Smooth muscle cell (in vitro differentiated cells): ENCODE measurements at regions not wholly inside any gene's neighbourhood (a gene's known extent, or its start where the extent isn't known, plus 50 kb on each side); places are given as distances from the start of the nearest gene placed in this dataset.

Experiments
- DNase-seq: peaks from one replicate; lab custom pipeline; 2025; ENCODE audit not compliant: unreplicated experiment; lab: John Stamatoyannopoulos, UW
- H2AFZ ChIP-seq: fragments of 200-600 bp; sonication (generic); 2 replicates; pipeline ENCODE4 v1.6.0; 2016; ENCODE audit warnings: antibody characterized with exemption, low read depth, mild to moderate bottlenecking
- H3F3A ChIP-seq: fragments of 200-600 bp; sonication (generic); 2 replicates; pipeline ENCODE4 v1.6.0; 2017; ENCODE audit warnings: antibody characterized with exemption, low read depth
- H3K27ac ChIP-seq: fragments of 200-600 bp; sonication (generic); 2 replicates; pipeline ENCODE4 v1.5.1; 2016; ENCODE audit warnings: low read depth, mild to moderate bottlenecking
- H3K27me3 ChIP-seq: fragments of 200-600 bp; sonication (generic); 2 replicates; pipeline ENCODE4 v1.6.1; 2016; ENCODE audit warnings: low read depth, mild to moderate bottlenecking
- H3K36me3 ChIP-seq: fragments of 200-600 bp; sonication (generic); 2 replicates; pipeline ENCODE4 v1.5.1; 2016; ENCODE audit warnings: low read depth
- H3K4me1 ChIP-seq: fragments of 200-600 bp; sonication (generic); 2 replicates; pipeline ENCODE4 v1.5.1; 2016; ENCODE audit warnings: low read depth
- H3K4me2 ChIP-seq: fragments of 200-600 bp; sonication (generic); 2 replicates; pipeline ENCODE4 v1.6.0; 2016; ENCODE audit warnings: mild to moderate bottlenecking
- H3K4me3 ChIP-seq: fragments of 200-600 bp; sonication (generic); 2 replicates; pipeline ENCODE4 v1.5.1; 2016; ENCODE audit warnings: mild to moderate bottlenecking
- H3K79me2 ChIP-seq: fragments of 200-600 bp; sonication (generic); 2 replicates; pipeline ENCODE4 v1.6.0; 2016; ENCODE audit warnings: low read depth, mild to moderate bottlenecking
- H3K9ac ChIP-seq: fragments of 200-600 bp; sonication (generic); 2 replicates; pipeline ENCODE4 v1.6.0; 2016; ENCODE audit warnings: low read depth
- H3K9me3 ChIP-seq: fragments of 200-600 bp; sonication (generic); replicated peaks from 2 replicates; pipeline ENCODE4 v1.5.1; 2016; ENCODE audit warnings: low read depth
- H4K20me1 ChIP-seq: fragments of 200-600 bp; sonication (generic); 2 replicates; pipeline ENCODE4 v1.6.0; 2016; ENCODE audit warnings: low read depth
- CTCF ChIP-seq: fragments of 200-600 bp; sonication (generic); IDR thresholded peaks from 2 replicates; pipeline ENCODE4 v1.5.1; 2017; ENCODE audit warnings: borderline replicate concordance, mild to moderate bottlenecking, antibody characterized with exemption; ENCODE audit not compliant: insufficient read depth, poor library complexity, severe bottlenecking
- WGBS: methylation state at CpG from one replicate; pipeline ENCODE4 v1.1.7; 2016; ENCODE audit warnings: low lambda C conversion rate; 5-methylcytosine and 5-hydroxymethylcytosine counted together

GRCh38 chr1:78291872-78292271, 198.9 kb upstream of the PTGFR start:
- Histone ChIP-seq H3K4me2 (no peak overlapping the region), H2AFZ (no peak overlapping the region), H3F3A (no peaks in the 10 kb centered on the region), H3K27ac (no peak overlapping the region), H3K9ac (no peak overlapping the region), H3K79me2 (no peaks in the 10 kb centered on the region), H3K27me3 (no peaks in the 10 kb centered on the region), H4K20me1 (no peaks in the 10 kb centered on the region), H3K9me3 (no peaks in the 10 kb centered on the region), H3K4me3 (no peak overlapping the region), H3K4me1 (no peaks in the 10 kb centered on the region), H3K36me3 (no peaks in the 10 kb centered on the region)
- DNase-seq, result no peak
- TF ChIP-seq CTCF, result no peak

GRCh38 chr1:78292361-78292760, 198.4 kb upstream of the PTGFR start:
- H3K79me2 ChIP-seq, result no peaks in the 10 kb centered on the region
- H3K9me3 ChIP-seq, result no peaks in the 10 kb centered on the region
- no peak overlapping the region for H3K9ac ChIP-seq
- H3F3A ChIP-seq, result no peaks in the 10 kb centered on the region
- no peaks in the 10 kb centered on the region for H3K36me3 ChIP-seq
- no peaks in the 10 kb centered on the region for H3K4me1 ChIP-seq
- H3K4me3 ChIP-seq, result no peak overlapping the region
- H3K4me2 ChIP-seq, result no peak overlapping the region
- H3K27me3 ChIP-seq, result no peaks in the 10 kb centered on the region
- no peak overlapping the region for H3K27ac ChIP-seq
- WGBS, result 72% methylated on average over 3 of the region's 3 CpGs
- no peak overlapping the region for H2AFZ ChIP-seq
- TF ChIP-seq CTCF, result no peak
- no peak for DNase-seq
- no peaks in the 10 kb centered on the region for H4K20me1 ChIP-seq

GRCh38 chr1:78297836-78298235, 192.9 kb upstream of the PTGFR start:
- Histone ChIP-seq H3K9ac (no peak overlapping the region), H2AFZ (no peak overlapping the region), H3K9me3 (no peaks in the 10 kb centered on the region), H3K4me1 (no peaks in the 10 kb centered on the region), H3K27me3 (no peaks in the 10 kb centered on the region), H3K27ac (no peak overlapping the region), H3F3A (no peaks in the 10 kb centered on the region), H3K4me2 (no peak overlapping the region), H4K20me1 (no peaks in the 10 kb centered on the region), H3K79me2 (no peaks in the 10 kb centered on the region), H3K4me3 (no peak overlapping the region), H3K36me3 (no peaks in the 10 kb centered on the region)
- no peak for TF ChIP-seq CTCF
- DNase-seq, result no peak
- 93% methylated on average over 4 of the region's 4 CpGs for WGBS

GRCh38 chr1:78298349-78298748, 192.4 kb upstream of the PTGFR start:
- no peak for DNase-seq
- H2AFZ ChIP-seq, result no peak overlapping the region
- TF ChIP-seq CTCF, result no peak
- no peaks in the 10 kb centered on the region for H4K20me1 ChIP-seq
- no peak overlapping the region for H3K9ac ChIP-seq
- no peaks in the 10 kb centered on the region for H3K4me1 ChIP-seq
- no peaks in the 10 kb centered on the region for H3F3A ChIP-seq
- no peaks in the 10 kb centered on the region for H3K27me3 ChIP-seq
- no peak overlapping the region for H3K4me2 ChIP-seq
- 62% methylated on average over 3 of the region's 3 CpGs for WGBS
- no peak overlapping the region for H3K27ac ChIP-seq
- no peaks in the 10 kb centered on the region for H3K79me2 ChIP-seq
- H3K36me3 ChIP-seq, result no peaks in the 10 kb centered on the region
- no peaks in the 10 kb centered on the region for H3K9me3 ChIP-seq
- no peak overlapping the region for H3K4me3 ChIP-seq
